Gastroesophageal sphincter (tissue), 4 donors: ENCODE measurements at regions not wholly inside any gene's neighbourhood (a gene's known extent, or its start where the extent isn't known, plus 50 kb on each side); places are given as distances from the start of the nearest gene placed in this dataset.

Experiments
- ATAC-seq: fragments of 150-250 bp; one replicate; pipeline ENCODE4 v1.9.1; 2016; ENCODE audit warnings: mild to moderate bottlenecking, moderate library complexity
- H3K27ac ChIP-seq, 4 donors: fragments of 200-600 bp; sonication (generic) in 3 of 4; 1 replicate in 3 of 4; 2 replicates in 1 of 4; pipeline ENCODE4 v1.5.1; 2016 to 2019
- H3K27me3 ChIP-seq: fragments of 200-600 bp; sonication (generic); one replicate; pipeline ENCODE4 v1.5.1; 2019
- H3K36me3 ChIP-seq, 2 donors: fragments of 200-600 bp; sonication (generic); one replicate each; pipeline ENCODE4 v1.5.1; 2019; ENCODE audit warnings: control low read depth in 1 of 2
- H3K4me1 ChIP-seq, 3 donors: fragments of 200-600 bp; sonication (generic); 1 replicate in 2 of 3; 2 replicates in 1 of 3; pipeline ENCODE4 v1.5.1; 2016 to 2019; ENCODE audit warnings: control low read depth in 2 of 3
- H3K4me3 ChIP-seq, 2 donors: fragments of 200-600 bp; sonication (generic); one replicate each; pipeline ENCODE4 v1.5.1; 2019; ENCODE audit warnings: mild to moderate bottlenecking in 1 of 2, moderate library complexity in 1 of 2
- H3K9me3 ChIP-seq, 3 donors: fragments of 200-600 bp; sonication (generic); one replicate each; pipeline ENCODE4 v1.5.1; 2017 to 2019; ENCODE audit warnings: control low read depth in 2 of 3
- CTCF ChIP-seq, 4 experiments: fragments of 200-600 bp in 2 of 4; fragments of 450-650 bp in 2 of 4; sonication (generic) in 1 of 4; IDR thresholded peaks; one replicate each; pipeline ENCODE4 v1.5.1; 2017 to 2019; ENCODE audit warnings: antibody characterized with exemption in 4 of 4, mild to moderate bottlenecking in 2 of 4, moderate library complexity in 2 of 4
- EP300 ChIP-seq: sonication (generic); formaldehyde crosslinking; IDR thresholded peaks from one replicate; pipeline ENCODE4 v1.6.1; 2017; ENCODE audit warnings: antibody characterized with exemption, mild to moderate bottlenecking
- POLR2A ChIP-seq, 2 donors: fragments of 450-650 bp; IDR thresholded peaks; one replicate each; pipeline ENCODE4 v1.6.1; 2017; ENCODE audit warnings: antibody characterized with exemption in 2 of 2, mild to moderate bottlenecking in 2 of 2, moderate library complexity in 1 of 2
- POLR2AphosphoS5 ChIP-seq: sonication (generic); formaldehyde crosslinking; IDR thresholded peaks from one replicate; pipeline ENCODE4 v1.6.1; 2017; ENCODE audit warnings: antibody characterized with exemption
- WGBS, 2 donors: methylation state at CpG; one replicate each; pipeline ENCODE4 v1.1.5; 2018; ENCODE audit warnings: low coverage in 1 of 2; 5-methylcytosine and 5-hydroxymethylcytosine counted together

DNA sequence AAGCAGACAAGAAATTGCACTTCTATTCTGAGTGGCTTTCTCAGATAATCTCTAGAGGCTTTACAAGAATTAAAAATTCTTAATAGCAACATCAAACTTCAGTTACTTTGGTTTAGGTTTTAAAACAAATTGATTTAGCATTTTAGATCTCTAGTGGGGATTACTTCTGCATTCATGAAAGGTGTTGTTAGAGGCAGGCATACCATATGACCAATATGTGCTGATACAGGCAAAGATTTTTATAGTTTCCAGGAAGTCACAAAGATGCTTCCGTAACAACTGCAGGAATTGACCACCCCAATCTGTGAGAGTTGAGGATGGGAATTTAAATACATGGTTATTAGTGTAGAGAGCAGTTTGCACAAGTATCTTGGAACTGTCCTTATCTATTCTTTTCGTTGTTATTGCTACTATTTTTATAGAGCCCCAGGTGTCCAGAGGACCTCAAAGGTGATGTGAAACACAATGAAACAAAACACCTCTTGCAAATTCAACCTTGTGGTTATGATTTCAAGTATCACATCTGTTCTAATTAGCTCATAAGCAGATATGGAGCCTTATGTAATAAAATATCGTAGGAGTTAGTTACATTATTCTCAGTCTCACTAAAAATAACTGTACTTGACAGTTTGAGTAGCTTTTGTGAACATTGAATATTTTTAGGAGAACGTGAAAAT lies 512.7 kb upstream of the ADGRL4 start:
- no peak for TF ChIP-seq EP300
- no peak for TF ChIP-seq CTCF (IDR thresholded peaks at IDR 0.05)
- no peak for TF ChIP-seq POLR2AphosphoS5
- TF ChIP-seq POLR2A (IDR thresholded peaks at IDR 0.05): no peak
- Histone ChIP-seq H3K4me3 (no peak overlapping the region), H3K27ac (no peak overlapping the region), H3K27me3 (no peaks in the 10 kb centered on the region), H3K36me3 (no peaks in the 10 kb centered on the region), H3K4me1 (no peaks in the 10 kb centered on the region), H3K9me3 (no peaks in the 10 kb centered on the region)
- ATAC-seq: no peak
- 67 to 87% methylated on average over 4 of the region's 4 CpGs for WGBS, 2 donors

DNA sequence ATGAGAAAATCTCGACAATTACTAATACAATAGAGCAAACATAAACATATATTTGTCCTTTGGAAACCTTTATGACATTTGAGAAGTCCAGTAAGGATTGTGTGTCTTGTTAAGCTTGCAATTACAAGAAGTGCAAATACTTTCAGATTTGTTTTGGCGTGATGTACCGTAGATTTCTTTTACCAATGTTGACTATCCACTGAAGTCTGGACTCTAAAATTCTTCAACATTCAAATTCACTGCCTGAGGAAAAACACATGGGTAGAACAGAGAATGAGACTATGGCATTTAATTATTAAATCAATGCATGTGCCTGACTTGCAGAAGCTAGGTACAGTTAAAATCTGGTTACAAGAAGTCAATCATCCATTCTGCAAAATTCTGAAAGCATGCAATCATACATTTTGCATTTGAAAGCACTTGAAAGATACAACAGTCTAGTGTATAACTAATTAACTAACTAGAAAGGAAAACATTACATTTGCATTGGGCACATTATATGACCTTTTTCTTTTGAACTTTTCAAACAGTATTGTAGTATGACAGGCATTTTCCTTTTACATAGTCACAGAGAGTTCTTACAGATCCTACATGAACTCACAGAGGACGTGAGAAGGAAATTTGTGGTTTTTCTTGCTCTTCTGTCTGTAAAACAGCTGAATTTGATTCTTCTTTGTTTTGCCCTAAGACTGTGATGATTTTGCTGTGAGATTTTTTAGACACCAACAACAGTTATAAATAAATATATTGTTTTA lies 511.1 kb upstream of the ADGRL4 start:
- H3K4me1 ChIP-seq: no peaks in the 10 kb centered on the region
- WGBS, 2 donors: 69 to 72% methylated on average over 4 of the region's 4 CpGs
- no peak overlapping the region for H3K27ac ChIP-seq
- TF ChIP-seq EP300 (no peak), CTCF (IDR thresholded peaks at IDR 0.05) (no peak), POLR2A (IDR thresholded peaks at IDR 0.05) (no peak), POLR2AphosphoS5 (no peak)
- ATAC-seq: no peak
- H3K36me3 ChIP-seq: no peaks in the 10 kb centered on the region
- no peak overlapping the region for H3K4me3 ChIP-seq
- no peaks in the 10 kb centered on the region for H3K9me3 ChIP-seq
- H3K27me3 ChIP-seq: no peaks in the 10 kb centered on the region

- no peaks in the 10 kb centered on the region for H3K4me1 ChIP-seq
- H3K4me3 ChIP-seq: no peak overlapping the region
- no peaks in the 10 kb centered on the region for H3K9me3 ChIP-seq
- WGBS, 2 donors: 55 to 76% methylated on average over 2 of the region's 2 CpGs
- ATAC-seq: no peak
- no peaks in the 10 kb centered on the region for H3K36me3 ChIP-seq
- TF ChIP-seq EP300 (no peak), CTCF (IDR thresholded peaks at IDR 0.05) (no peak), POLR2AphosphoS5 (no peak), POLR2A (IDR thresholded peaks at IDR 0.05) (no peak)
- no peak overlapping the region for H3K27ac ChIP-seq
- H3K27me3 ChIP-seq: no peaks in the 10 kb centered on the region
These were observed 501.2 kb upstream of the ADGRL4 start for GRCh38 chr1:79507770-79508169.

GRCh38 chr1:79501153-79501552 lies 494.6 kb upstream of the ADGRL4 start:
- no peaks in the 10 kb centered on the region for H3K4me1 ChIP-seq
- H3K36me3 ChIP-seq: no peaks in the 10 kb centered on the region
- no peak overlapping the region for H3K4me3 ChIP-seq
- no peak for ATAC-seq
- WGBS, 2 donors: 90 to 97% methylated on average over 3 of the region's 3 CpGs
- TF ChIP-seq POLR2A (IDR thresholded peaks at IDR 0.05): no peak
- TF ChIP-seq POLR2AphosphoS5: no peak
- no peak for TF ChIP-seq CTCF (IDR thresholded peaks at IDR 0.05)
- TF ChIP-seq EP300: no peak
- no peaks in the 10 kb centered on the region for H3K27me3 ChIP-seq
- H3K9me3 ChIP-seq: no peaks in the 10 kb centered on the region
- no peak overlapping the region for H3K27ac ChIP-seq

GRCh38 chr1:79499541-79499940 lies 493.0 kb upstream of the ADGRL4 start:
- Histone ChIP-seq H3K4me1 (no peaks in the 10 kb centered on the region), H3K36me3 (no peaks in the 10 kb centered on the region), H3K27ac (no peak overlapping the region), H3K27me3 (no peaks in the 10 kb centered on the region), H3K4me3 (no peak overlapping the region), H3K9me3 (no peaks in the 10 kb centered on the region)
- WGBS, 2 donors: 100% methylated on average over 1 of the region's 1 CpG
- no peak for ATAC-seq
- TF ChIP-seq CTCF (IDR thresholded peaks at IDR 0.05): no peak
- TF ChIP-seq POLR2AphosphoS5: no peak
- TF ChIP-seq EP300: no peak
- no peak for TF ChIP-seq POLR2A (IDR thresholded peaks at IDR 0.05)
